ENCODE measurements at regions not wholly inside any gene's neighbourhood (a gene's known extent, or its start where the extent isn't known, plus 50 kb on each side); places are given as distances from the start of the nearest gene placed in this dataset.
"Not testable (repeated sequence)": the region's sequence is repeated elsewhere in the genome, so short reads cannot be mapped to it uniquely, and the experiment has no call there.

GRCh38 chr1:37162059-37162458 is 127.7 kb upstream of the GRIK3 start:
- DNase-seq (ENCODE audit: low spot score), result no peak

GRCh38 chr1:37166005-37166404 is 131.7 kb upstream of the GRIK3 start:
- DNase-seq (ENCODE audit: low spot score), result no peak

- DNase-seq (ENCODE audit: low spot score), result no peak
Observed at GRCh38 chr1:37167479-37167878, 133.2 kb upstream of the GRIK3 start.

GRCh38 chr1:37169241-37169640 is 134.9 kb upstream of the GRIK3 start:
- no peak for DNase-seq (ENCODE audit: low spot score)

GRCh38 chr1:37169743-37170275 is 135.5 kb upstream of the GRIK3 start:
- DNase-seq (ENCODE audit: low spot score), result no peak

- no peak for DNase-seq (ENCODE audit: low spot score)
Observed at GRCh38 chr1:37171691-37172090, 137.4 kb upstream of the GRIK3 start.

- DNase-seq (ENCODE audit: low spot score), result no peak
Observed at GRCh38 chr1:37174341-37174740, 140.0 kb upstream of the GRIK3 start.

- DNase-seq (ENCODE audit: low spot score), result no peak
Observed at GRCh38 chr1:37174876-37175275, 140.6 kb upstream of the GRIK3 start.

- no peak for DNase-seq (ENCODE audit: low spot score)
Observed at GRCh38 chr1:37175666-37176215, 141.4 kb upstream of the GRIK3 start.

- DNase-seq (ENCODE audit: low spot score), result no peak
Observed at GRCh38 chr1:37176269-37176668, 142.0 kb upstream of the GRIK3 start.

GRCh38 chr1:37177230-37177864 is 143.0 kb upstream of the GRIK3 start:
- peak; percentile 23 for DNase-seq (ENCODE audit: low spot score)

GRCh38 chr1:37181425-37181824 is 147.1 kb upstream of the GRIK3 start:
- no peak for DNase-seq (ENCODE audit: low spot score)

GRCh38 chr1:37184789-37185188 is 150.5 kb upstream of the GRIK3 start:
- no peak for DNase-seq (ENCODE audit: low spot score)

- DNase-seq (ENCODE audit: low spot score), result peak; percentile 10
Observed at GRCh38 chr1:37186246-37186756, 152.0 kb upstream of the GRIK3 start.

GRCh38 chr1:37189111-37189510 is 154.8 kb upstream of the GRIK3 start:
- no peak for DNase-seq (ENCODE audit: low spot score)

GRCh38 chr1:37197411-37197810 is 163.1 kb upstream of the GRIK3 start:
- no peak for DNase-seq (ENCODE audit: low spot score)

- DNase-seq (ENCODE audit: low spot score), result not testable (repeated sequence)
Observed at GRCh38 chr1:37214305-37214704, 180.0 kb upstream of the GRIK3 start.

- DNase-seq (ENCODE audit: low spot score), result peak; percentile 7
Observed at GRCh38 chr1:37233606-37234005, 199.3 kb upstream of the GRIK3 start.

- DNase-seq (ENCODE audit: low spot score), result no peak
Observed at GRCh38 chr1:37234941-37235418, 200.7 kb upstream of the GRIK3 start.

- DNase-seq (ENCODE audit: low spot score), result no peak
Observed at GRCh38 chr1:37237948-37238347, 203.6 kb upstream of the GRIK3 start.

- peak; percentile 30 for DNase-seq (ENCODE audit: low spot score)
Observed at GRCh38 chr1:37238364-37239224, 204.3 kb upstream of the GRIK3 start.

GRCh38 chr1:37239225-37239740 is 205.0 kb upstream of the GRIK3 start:
- no peak for DNase-seq (ENCODE audit: low spot score)
